Cardiac fibroblast (primary cell): ENCODE measurements at regions not wholly inside any gene's neighbourhood (a gene's known extent, or its start where the extent isn't known, plus 50 kb on each side); places are given as distances from the start of the nearest gene placed in this dataset.

ENCODE experiments used
- DNase-seq, 2 donors: peaks; one replicate each; pipeline versions ENCODE4 v3.0.0 to v3.0.0-alpha.2; 2010; ENCODE audit warnings: low read depth in 2 of 2
- H3K4me3 ChIP-seq, 2 donors: replicated peaks in 1 of 2; 1 replicate in 1 of 2; 2 replicates in 1 of 2; pipeline ENCODE4 v1.5.1; 2011; ENCODE audit warnings: low read depth in 2 of 2, low read length in 2 of 2, mild to moderate bottlenecking in 2 of 2, moderate library complexity in 1 of 2
- CTCF ChIP-seq: IDR thresholded peaks from one replicate; pipeline ENCODE4 v1.5.1; 2011; ENCODE audit warnings: low read depth, mild to moderate bottlenecking, low read length, inconsistent platforms

- H3K4me3 ChIP-seq, result no peak overlapping the region
- TF ChIP-seq CTCF, result no peak
- DNase-seq, result no peak
Measured at GRCh38 chr7:22948770-22949169, 65.2 kb downstream of the HYCC1 start.

GRCh38 chr7:22945584-22945983 is 68.3 kb downstream of the HYCC1 start:
- DNase-seq, result peak; percentile 14 to 52
- no peak for TF ChIP-seq CTCF
- no peak overlapping the region for H3K4me3 ChIP-seq

- peak; percentile 55 to 74 for DNase-seq
Measured at GRCh38 chr7:22944510-22944909, 69.4 kb downstream of the HYCC1 start.

GRCh38 chr7:22944022-22944421 is 69.9 kb downstream of the HYCC1 start:
- DNase-seq, result peak; percentile 84 to 87
- TF ChIP-seq CTCF, result no peak
- H3K4me3 ChIP-seq, result no peak overlapping the region

More at GRCh38 chr7:22944510-22944909, 69.4 kb downstream of the HYCC1 start:
- no peak for TF ChIP-seq CTCF
- H3K4me3 ChIP-seq, result no peak overlapping the region

- DNase-seq, result no peak
- H3K4me3 ChIP-seq, result no peak overlapping the region
- TF ChIP-seq CTCF, result no peak
Measured at GRCh38 chr7:22942191-22942590, 71.7 kb downstream of the HYCC1 start.

GRCh38 chr7:22939842-22940241 is 74.1 kb downstream of the HYCC1 start:
- no peak for TF ChIP-seq CTCF
- no peak overlapping the region for H3K4me3 ChIP-seq
- DNase-seq, result no peak

DNA sequence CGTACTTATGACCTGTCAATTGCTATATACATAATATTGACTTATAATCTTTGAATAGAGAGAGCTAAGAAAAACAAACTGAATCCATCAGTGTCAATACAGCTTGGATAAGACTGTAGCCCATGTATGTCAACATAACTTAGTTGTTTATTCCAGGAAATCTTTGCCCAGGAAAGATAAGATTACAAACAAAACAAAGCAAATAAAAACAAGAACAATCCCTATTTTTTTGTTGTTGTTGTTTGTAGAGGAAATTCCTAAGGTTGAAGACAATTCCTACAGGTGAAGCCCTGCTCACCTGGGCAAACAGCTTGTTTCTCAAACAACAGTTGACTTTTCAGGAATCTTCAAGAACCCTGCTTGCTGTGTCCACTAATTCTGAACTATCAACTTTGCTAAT is 76.0 kb downstream of the HYCC1 start:
- no peak for TF ChIP-seq CTCF
- DNase-seq, result no peak
- no peak overlapping the region for H3K4me3 ChIP-seq
